BE2C (cell line): ENCODE measurements at regions not wholly inside any gene's neighbourhood (a gene's known extent, or its start where the extent isn't known, plus 50 kb on each side); places are given as distances from the start of the nearest gene placed in this dataset.

Source experiments
- DNase-seq: peaks from one replicate; pipeline ENCODE4 v3.0.0-alpha.2; 2020
- H3K27me3 ChIP-seq: fragments of 250-450 bp; sonication (Bioruptor Pico); 2 replicates; pipeline ENCODE4 v1.5.1; 2020; ENCODE audit warnings: mild to moderate bottlenecking
- H3K36me3 ChIP-seq: fragments of 250-450 bp; sonication (Bioruptor Pico); 2 replicates; pipeline ENCODE4 v1.5.1; 2020; ENCODE audit warnings: mild to moderate bottlenecking
- H3K4me1 ChIP-seq: fragments of 250-450 bp; sonication (Bioruptor Pico); 2 replicates; pipeline ENCODE4 v1.5.1; 2020
- H3K4me3 ChIP-seq: 2 replicates; pipeline ENCODE4 v1.5.1; 2011; ENCODE audit warnings: low read depth, low read length
- H3K9me3 ChIP-seq: fragments of 250-450 bp; sonication (Bioruptor Pico); 2 replicates; pipeline ENCODE4 v1.5.1; 2020
- TF ChIP-seq, protein P1 (sequence below): IDR thresholded peaks from 2 replicates; pipeline ENCODE4 v1.5.1; 2012; ENCODE audit warnings: mild to moderate bottlenecking, low read depth, low read length

DNA sequence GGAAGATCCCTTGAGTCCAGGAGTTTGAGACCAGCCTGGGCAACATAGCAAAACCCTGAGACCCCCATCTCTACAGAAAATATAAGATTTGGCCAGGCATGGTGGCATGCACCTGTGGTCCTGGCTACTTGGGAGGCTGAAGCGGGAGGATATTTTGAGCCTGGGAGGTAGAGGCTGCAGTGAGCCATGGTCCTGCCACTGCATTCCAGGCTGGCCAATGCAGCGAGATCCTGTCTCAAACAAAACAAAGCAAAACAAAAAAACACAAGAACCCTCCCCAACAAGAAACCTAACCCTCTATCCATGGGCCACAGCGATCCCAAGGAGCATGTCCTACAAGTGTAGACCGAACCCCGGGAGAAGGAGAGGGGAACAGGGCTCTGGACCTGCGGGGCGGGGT, 133.3 kb downstream of the MGAT5B start:
- peaks cover 6% of the 10 kb centered on the region; the same call in 1 of the 2 replicates for H3K4me1 ChIP-seq
- no peaks in the 10 kb centered on the region for H3K36me3 ChIP-seq
- no peaks in the 10 kb centered on the region for H3K27me3 ChIP-seq
- no peak overlapping the region for H3K4me3 ChIP-seq
- TF ChIP-seq, protein P1, sequence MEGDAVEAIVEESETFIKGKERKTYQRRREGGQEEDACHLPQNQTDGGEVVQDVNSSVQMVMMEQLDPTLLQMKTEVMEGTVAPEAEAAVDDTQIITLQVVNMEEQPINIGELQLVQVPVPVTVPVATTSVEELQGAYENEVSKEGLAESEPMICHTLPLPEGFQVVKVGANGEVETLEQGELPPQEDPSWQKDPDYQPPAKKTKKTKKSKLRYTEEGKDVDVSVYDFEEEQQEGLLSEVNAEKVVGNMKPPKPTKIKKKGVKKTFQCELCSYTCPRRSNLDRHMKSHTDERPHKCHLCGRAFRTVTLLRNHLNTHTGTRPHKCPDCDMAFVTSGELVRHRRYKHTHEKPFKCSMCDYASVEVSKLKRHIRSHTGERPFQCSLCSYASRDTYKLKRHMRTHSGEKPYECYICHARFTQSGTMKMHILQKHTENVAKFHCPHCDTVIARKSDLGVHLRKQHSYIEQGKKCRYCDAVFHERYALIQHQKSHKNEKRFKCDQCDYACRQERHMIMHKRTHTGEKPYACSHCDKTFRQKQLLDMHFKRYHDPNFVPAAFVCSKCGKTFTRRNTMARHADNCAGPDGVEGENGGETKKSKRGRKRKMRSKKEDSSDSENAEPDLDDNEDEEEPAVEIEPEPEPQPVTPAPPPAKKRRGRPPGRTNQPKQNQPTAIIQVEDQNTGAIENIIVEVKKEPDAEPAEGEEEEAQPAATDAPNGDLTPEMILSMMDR = no peak
- no peak for DNase-seq
- H3K9me3 ChIP-seq = no peaks in the 10 kb centered on the region

DNA sequence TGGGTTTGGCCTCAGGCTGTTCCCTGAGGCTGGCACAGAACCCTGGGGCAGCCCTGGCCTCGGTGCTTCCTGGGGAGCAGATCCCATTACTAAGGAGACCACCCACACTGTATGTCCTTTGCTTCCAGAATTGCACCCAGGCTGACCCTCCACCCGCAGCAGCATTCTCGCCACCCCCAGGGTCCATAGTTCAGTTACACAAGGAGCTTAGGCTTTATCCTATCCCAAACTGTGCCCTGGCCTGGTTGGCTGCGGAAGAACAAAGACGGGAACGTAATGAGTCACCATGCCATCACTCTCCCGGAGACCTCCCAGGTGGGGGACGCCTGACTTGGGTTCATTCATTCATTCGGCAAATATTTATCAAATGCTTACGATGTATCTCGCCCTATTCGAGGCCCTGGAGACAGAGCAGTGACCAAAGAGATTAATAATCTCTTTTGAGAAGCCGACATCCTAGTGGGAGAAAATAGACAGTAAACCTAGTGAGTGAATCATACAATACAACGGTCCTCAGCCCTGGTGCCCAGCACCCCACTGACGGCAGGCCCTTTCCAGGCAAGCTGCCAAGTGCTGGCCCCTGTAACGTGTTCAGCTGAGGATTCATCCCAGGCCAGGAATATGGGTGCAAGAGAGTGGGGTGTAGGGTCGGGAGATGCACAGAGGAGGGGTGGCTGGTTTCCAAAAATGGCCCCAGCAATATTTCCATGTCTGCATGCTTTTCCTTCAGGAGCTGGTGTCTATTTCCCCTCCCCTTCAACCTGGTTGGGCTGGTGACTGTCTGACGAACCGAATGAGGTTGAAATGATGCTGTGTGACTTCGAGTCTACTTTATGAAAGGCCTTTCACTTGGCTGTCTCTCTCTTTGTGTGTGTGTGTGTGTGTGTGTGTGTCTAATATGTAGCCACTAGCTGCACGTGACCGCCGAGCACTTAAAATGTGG, 134.2 kb downstream of the MGAT5B start:
- Histone ChIP-seq H3K4me3 (no peak overlapping the region; the same call in 1 of the 2 replicates), H3K27me3 (no peaks in the 10 kb centered on the region), H3K9me3 (no peaks in the 10 kb centered on the region), H3K4me1 (peaks cover 12% of the 10 kb centered on the region; the same call in 1 of the 2 replicates), H3K36me3 (no peaks in the 10 kb centered on the region)
- peak; percentile 73 for DNase-seq
- TF ChIP-seq, protein P1 = no peak

DNA sequence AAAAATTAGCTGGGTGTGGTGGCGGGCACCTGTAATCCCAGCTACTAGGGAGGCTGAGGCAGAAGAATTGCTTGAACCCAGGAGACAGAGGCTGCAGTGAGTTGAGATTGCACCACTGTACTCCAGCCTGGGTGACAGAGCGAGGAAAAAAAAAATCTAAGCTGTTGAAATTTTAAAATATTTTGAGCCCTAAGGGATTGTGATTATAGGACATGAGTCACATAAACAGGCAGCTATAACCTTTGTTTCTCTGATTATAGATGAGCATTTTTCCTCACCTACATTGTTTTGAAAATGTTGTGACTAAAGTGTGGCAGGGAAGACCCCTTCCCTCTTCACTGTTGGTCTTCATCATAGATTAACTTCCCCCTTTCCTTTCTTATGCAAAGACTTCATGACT, 135.5 kb downstream of the MGAT5B start:
- no peak overlapping the region for H3K4me3 ChIP-seq
- no peaks in the 10 kb centered on the region for H3K9me3 ChIP-seq
- TF ChIP-seq, protein P1 = no peak
- no peak for DNase-seq
- H3K36me3 ChIP-seq = no peaks in the 10 kb centered on the region
- no peaks in the 10 kb centered on the region for H3K27me3 ChIP-seq
- H3K4me1 ChIP-seq = peaks cover 12% of the 10 kb centered on the region; the same call in 1 of the 2 replicates

DNA sequence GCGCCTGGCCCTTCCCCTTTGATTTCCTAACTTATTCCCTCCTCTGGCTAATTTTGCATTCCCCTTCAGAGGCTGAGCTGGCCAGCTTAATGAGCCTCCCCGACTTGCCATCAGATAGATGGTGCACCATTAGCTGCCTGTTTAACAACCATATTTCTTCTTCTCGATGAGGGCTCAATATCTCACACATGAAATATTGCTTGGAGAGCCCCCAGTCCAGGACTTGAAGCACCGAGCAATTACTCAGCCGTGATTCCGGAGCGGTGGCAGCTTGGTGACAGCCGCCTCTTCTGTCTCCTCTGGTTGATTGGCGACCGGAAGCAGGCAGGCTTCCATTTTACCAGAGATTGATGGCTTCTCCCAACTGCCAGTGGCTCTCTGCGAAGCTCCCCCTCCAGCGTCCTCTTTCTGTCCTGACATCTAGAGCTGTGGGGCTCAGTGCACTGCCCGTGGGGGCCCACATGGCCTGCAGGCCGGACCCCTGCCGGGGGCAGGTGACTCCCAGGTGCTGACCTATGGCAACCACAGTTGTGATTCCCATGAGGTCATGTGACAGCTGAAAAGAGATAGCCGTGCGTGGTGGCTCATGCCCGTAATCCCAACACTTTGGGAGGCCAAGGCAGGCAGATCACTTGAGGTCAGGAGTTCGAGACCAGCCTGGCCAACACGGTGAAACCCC, 133.7 kb upstream of the SEC14L1 start:
- H3K4me1 ChIP-seq = peaks cover 11% of the 10 kb centered on the region; the same call in 1 of the 2 replicates
- no peak overlapping the region for H3K4me3 ChIP-seq
- H3K9me3 ChIP-seq = no peaks in the 10 kb centered on the region
- TF ChIP-seq, protein P1 = no peak
- no peak for DNase-seq
- no peaks in the 10 kb centered on the region for H3K36me3 ChIP-seq
- no peaks in the 10 kb centered on the region for H3K27me3 ChIP-seq

DNA sequence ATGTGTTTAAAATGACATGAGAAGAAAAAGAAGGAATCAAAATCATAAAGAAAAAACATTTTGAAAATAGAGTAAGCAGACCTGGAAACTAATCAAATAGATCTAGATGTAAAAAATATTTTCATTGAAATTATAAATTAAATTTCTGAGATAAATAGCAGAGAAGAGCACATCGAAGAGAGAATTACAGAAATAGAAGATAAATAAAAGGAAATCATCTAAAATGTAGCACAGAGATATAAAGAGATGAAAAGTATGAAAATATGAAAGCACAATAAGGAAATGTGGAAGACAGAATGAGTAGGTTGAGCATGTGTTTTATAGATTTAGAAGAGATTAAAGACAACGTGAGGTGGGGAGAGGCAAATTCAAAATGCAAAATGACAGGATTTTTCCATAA, 130.9 kb upstream of the SEC14L1 start:
- no peak for DNase-seq
- TF ChIP-seq, protein P1 = no peak
- H3K9me3 ChIP-seq = no peaks in the 10 kb centered on the region
- H3K4me3 ChIP-seq = no peak overlapping the region
- H3K27me3 ChIP-seq = no peaks in the 10 kb centered on the region
- peaks cover 6% of the 10 kb centered on the region; the same call in 1 of the 2 replicates for H3K4me1 ChIP-seq
- H3K36me3 ChIP-seq = no peaks in the 10 kb centered on the region
